Type B pancreatic cell (in vitro differentiated cells): ENCODE measurements at regions not wholly inside any gene's neighbourhood (a gene's known extent, or its start where the extent isn't known, plus 50 kb on each side); places are given as distances from the start of the nearest gene placed in this dataset.

Experiments used
- DNase-seq: peaks from one replicate; pipeline ENCODE4 v3.0.0; 2021; ENCODE audit warnings: mixed read lengths; ENCODE audit not compliant: unreplicated experiment; ENCODE audit errors: extremely low spot score
- H3K27ac Mint-ChIP-seq: 2 replicates; pipeline ENCODE4 v1.8.0; 2021; ENCODE audit warnings: mild to moderate bottlenecking, mixed read lengths
- H3K27me3 Mint-ChIP-seq: 2 replicates; pipeline ENCODE4 v1.8.0; 2021; ENCODE audit warnings: mixed read lengths
- H3K36me3 Mint-ChIP-seq: 2 replicates; pipeline ENCODE4 v1.8.0; 2021; ENCODE audit warnings: mixed read lengths
- H3K4me1 Mint-ChIP-seq: one replicate; pipeline ENCODE4 v1.8.0; 2021; ENCODE audit warnings: mixed read lengths; ENCODE audit not compliant: unreplicated experiment
- H3K4me3 Mint-ChIP-seq: 2 replicates; pipeline ENCODE4 v1.8.0; 2021; ENCODE audit warnings: mild to moderate bottlenecking, mixed read lengths
- H3K9me3 Mint-ChIP-seq: 2 replicates; pipeline ENCODE4 v1.8.0; 2021; ENCODE audit warnings: mixed read lengths
- TF ChIP-seq, protein P1 (sequence below): fragments of 200-600 bp; sonication (generic); conservative IDR thresholded peaks from 2 replicates; pipeline ENCODE4 v1.5.0; 2021; ENCODE audit warnings: antibody characterized with exemption, mild to moderate bottlenecking

DNA sequence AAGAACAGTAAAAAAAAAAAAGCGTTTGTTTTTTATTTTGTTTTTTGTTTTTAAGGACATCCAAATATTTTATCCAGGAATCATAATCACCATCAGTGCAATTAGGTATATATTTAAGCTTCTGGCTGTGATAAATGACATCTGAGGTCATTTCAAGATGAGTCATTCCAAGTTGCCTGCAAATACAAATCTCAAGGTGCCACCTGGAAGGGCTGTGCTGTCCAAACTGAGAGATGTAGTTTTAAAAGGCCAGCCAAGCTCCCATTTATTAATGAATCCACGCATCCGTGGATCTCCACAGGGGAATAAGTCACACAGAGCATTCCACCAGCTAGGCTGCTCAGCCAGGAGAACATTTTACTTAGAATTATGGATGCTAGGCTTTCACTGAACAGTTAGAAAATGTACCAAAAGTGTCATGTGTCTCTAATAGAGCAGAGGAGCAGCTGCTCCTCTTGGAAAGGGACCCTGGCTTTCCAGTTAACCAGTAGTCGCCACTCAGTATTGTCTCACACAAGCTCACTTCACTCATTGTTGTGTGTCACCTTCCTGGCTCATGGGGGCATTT lies 1151.4 kb upstream of the TMEM132C start:
- TF ChIP-seq, protein P1, sequence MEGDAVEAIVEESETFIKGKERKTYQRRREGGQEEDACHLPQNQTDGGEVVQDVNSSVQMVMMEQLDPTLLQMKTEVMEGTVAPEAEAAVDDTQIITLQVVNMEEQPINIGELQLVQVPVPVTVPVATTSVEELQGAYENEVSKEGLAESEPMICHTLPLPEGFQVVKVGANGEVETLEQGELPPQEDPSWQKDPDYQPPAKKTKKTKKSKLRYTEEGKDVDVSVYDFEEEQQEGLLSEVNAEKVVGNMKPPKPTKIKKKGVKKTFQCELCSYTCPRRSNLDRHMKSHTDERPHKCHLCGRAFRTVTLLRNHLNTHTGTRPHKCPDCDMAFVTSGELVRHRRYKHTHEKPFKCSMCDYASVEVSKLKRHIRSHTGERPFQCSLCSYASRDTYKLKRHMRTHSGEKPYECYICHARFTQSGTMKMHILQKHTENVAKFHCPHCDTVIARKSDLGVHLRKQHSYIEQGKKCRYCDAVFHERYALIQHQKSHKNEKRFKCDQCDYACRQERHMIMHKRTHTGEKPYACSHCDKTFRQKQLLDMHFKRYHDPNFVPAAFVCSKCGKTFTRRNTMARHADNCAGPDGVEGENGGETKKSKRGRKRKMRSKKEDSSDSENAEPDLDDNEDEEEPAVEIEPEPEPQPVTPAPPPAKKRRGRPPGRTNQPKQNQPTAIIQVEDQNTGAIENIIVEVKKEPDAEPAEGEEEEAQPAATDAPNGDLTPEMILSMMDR, result no peak
- Mint-ChIP-seq H3K4me3 (no peak overlapping the region), H3K9me3 (no peaks in the 10 kb centered on the region), H3K27ac (no peak overlapping the region), H3K27me3 (peaks cover 3% of the 10 kb centered on the region), H3K4me1 (no peaks in the 10 kb centered on the region), H3K36me3 (no peaks in the 10 kb centered on the region)
- no peak for DNase-seq

DNA sequence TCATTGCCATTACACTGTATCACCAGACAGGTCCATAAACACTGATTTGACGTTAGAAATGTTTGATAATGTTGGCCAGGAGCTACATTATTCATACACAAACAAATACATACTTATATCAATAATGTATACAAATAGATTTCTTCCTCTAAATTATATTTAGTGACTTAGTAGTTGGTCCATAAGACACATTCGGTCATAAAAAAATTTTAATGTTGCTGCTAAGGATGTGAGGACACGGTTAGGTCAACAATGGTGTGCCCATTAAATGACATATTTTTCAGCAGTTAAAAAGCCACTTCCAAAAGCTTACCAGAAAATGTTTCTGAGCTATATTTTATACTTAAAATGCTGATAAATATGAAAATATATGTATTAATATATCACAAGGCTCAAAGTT lies 1148.7 kb upstream of the TMEM132C start:
- no peak for DNase-seq
- no peaks in the 10 kb centered on the region for H3K36me3 Mint-ChIP-seq

DNA sequence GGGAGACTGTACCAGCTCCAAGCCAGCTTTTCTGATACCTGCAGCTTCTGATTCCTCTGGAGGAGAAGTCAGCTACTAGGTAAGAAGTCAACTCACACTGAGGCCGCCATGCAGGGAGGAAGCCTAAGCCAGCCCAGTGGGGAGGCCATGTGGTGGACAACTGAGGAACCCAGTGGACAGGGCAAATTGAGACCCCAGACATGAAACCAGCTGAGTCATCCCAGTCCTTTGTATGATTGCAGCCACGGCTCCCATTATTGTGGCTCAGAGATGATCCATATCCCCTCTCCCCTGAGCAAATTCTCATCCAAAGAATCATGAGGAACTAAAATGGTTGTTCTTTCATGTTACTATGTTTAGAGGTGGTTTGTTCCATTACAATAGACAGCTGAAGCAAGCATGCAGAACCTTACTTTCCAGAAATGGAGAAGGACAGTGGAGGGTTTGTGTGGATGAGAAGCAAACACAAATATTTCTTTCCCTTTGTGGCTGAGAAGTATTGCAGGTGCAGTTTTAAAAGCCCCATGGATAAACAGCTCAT lies 1147.3 kb upstream of the TMEM132C start:
- DNase-seq, result no peak
- H3K27me3 Mint-ChIP-seq, result peaks cover 6% of the 10 kb centered on the region
- no peaks in the 10 kb centered on the region for H3K4me1 Mint-ChIP-seq
- H3K4me3 Mint-ChIP-seq, result no peak overlapping the region
- no peak overlapping the region for H3K27ac Mint-ChIP-seq
- H3K36me3 Mint-ChIP-seq, result no peaks in the 10 kb centered on the region
- TF ChIP-seq, protein P1, result no peak
- H3K9me3 Mint-ChIP-seq, result no peaks in the 10 kb centered on the region

More for the DNA sequence above, 1148.7 kb upstream of the TMEM132C start:
- no peaks in the 10 kb centered on the region for H3K4me1 Mint-ChIP-seq
- TF ChIP-seq, protein P1, result no peak
- no peak overlapping the region for H3K27ac Mint-ChIP-seq
- H3K4me3 Mint-ChIP-seq, result no peak overlapping the region
- H3K9me3 Mint-ChIP-seq, result no peaks in the 10 kb centered on the region
- H3K27me3 Mint-ChIP-seq, result peaks cover 6% of the 10 kb centered on the region

DNA sequence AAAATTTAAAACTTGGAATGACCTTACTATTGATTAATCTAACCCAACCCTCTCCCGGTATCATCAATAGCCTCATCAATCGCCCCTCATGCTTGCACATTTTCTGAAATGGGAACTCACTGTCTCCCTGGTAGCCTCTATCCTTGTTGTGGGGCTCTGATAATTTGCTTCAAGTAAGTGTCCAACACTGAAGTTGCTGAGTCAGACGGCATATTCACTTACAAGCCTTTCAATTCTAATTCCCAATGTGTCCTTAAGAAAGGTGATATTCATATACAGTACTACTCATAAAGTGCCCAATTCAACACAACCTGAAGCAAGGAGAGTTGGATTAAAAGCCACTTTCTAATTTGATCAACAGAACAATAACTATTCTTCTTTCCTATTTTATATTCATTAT lies 1146.1 kb upstream of the TMEM132C start:
- DNase-seq, result no peak
- TF ChIP-seq, protein P1, result no peak
- H3K9me3 Mint-ChIP-seq, result no peaks in the 10 kb centered on the region
- peaks cover 6% of the 10 kb centered on the region for H3K27me3 Mint-ChIP-seq
- no peaks in the 10 kb centered on the region for H3K4me1 Mint-ChIP-seq
- H3K36me3 Mint-ChIP-seq, result no peaks in the 10 kb centered on the region
- no peak overlapping the region for H3K4me3 Mint-ChIP-seq
- H3K27ac Mint-ChIP-seq, result no peak overlapping the region

DNA sequence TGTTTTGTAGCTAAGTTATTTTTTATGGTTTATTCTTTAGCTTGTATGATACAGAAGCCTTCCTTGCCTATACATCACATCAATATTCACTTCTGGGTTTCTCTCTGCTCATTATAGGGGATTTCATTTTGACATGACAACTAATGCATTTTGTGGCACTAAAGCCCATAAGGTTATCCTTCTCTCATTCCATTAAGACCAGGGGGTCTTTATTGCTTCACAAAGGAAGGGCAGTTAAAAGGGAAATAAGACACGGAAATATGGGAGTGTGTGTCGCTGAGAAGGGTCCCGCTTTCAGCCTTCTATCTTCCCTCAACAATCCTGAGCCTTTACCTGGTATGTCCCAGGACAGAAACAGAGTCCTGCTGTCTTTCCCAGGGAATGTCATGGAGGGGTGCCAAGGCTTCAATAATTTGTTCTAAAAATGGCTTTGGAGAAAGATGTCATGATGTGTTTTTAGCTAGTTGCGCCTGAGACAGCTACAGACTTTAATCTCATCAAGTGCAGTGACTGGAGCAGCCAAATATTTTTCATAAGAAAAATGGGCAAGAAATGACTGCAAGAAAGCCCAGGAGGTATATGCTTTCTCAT lies 1145.4 kb upstream of the TMEM132C start:
- peaks cover 6% of the 10 kb centered on the region for H3K27me3 Mint-ChIP-seq
- H3K4me1 Mint-ChIP-seq, result peaks cover 4% of the 10 kb centered on the region
- H3K4me3 Mint-ChIP-seq, result no peak overlapping the region
- TF ChIP-seq, protein P1, result no peak
- DNase-seq, result no peak
- no peaks in the 10 kb centered on the region for H3K9me3 Mint-ChIP-seq
- no peaks in the 10 kb centered on the region for H3K36me3 Mint-ChIP-seq
- H3K27ac Mint-ChIP-seq, result no peak overlapping the region
